Coronary artery (tissue), 2 donors: ENCODE measurements at regions not wholly inside any gene's neighbourhood (a gene's known extent, or its start where the extent isn't known, plus 50 kb on each side); places are given as distances from the start of the nearest gene placed in this dataset.

ENCODE experiments used
- DNase-seq: peaks from one replicate; pipeline ENCODE4 v3.0.0-alpha.2; 2017; ENCODE audit warnings: low spot score
- H3K27ac ChIP-seq, 2 donors: fragments of 200-600 bp; sonication (generic); one replicate each; pipeline ENCODE4 v1.5.1; 2016 to 2019
- H3K4me3 ChIP-seq: fragments of 200-600 bp; sonication (generic); 2 replicates; pipeline ENCODE4 v1.5.1; 2016; ENCODE audit warnings: mild to moderate bottlenecking, moderate library complexity
- TF ChIP-seq, protein P1 (sequence below): fragments of 200-600 bp; sonication (generic); IDR thresholded peaks from one replicate; pipeline ENCODE4 v1.5.1; 2019; ENCODE audit warnings: antibody characterized with exemption

DNA sequence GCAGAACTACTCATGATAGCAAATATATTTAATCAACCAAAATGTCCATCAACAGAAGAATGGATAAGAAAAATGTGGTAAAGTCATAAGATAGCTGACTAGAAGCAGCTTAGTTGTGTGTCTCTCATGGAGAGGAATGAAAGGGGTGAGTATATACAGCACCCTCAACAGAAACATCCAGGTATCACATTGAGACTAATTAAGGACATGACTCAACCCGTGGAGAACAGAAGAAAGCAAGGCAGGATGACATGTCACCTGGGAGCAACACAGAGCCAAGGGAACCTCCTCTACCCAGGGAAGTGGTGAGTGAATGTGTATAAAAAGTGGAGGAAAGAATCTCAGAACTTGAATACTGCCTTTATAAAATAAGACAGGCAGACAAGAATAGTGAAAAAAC lies 1695.0 kb upstream of the CELF4 start:
- no peak for DNase-seq
- no peak overlapping the region for H3K4me3 ChIP-seq
- TF ChIP-seq, protein P1, sequence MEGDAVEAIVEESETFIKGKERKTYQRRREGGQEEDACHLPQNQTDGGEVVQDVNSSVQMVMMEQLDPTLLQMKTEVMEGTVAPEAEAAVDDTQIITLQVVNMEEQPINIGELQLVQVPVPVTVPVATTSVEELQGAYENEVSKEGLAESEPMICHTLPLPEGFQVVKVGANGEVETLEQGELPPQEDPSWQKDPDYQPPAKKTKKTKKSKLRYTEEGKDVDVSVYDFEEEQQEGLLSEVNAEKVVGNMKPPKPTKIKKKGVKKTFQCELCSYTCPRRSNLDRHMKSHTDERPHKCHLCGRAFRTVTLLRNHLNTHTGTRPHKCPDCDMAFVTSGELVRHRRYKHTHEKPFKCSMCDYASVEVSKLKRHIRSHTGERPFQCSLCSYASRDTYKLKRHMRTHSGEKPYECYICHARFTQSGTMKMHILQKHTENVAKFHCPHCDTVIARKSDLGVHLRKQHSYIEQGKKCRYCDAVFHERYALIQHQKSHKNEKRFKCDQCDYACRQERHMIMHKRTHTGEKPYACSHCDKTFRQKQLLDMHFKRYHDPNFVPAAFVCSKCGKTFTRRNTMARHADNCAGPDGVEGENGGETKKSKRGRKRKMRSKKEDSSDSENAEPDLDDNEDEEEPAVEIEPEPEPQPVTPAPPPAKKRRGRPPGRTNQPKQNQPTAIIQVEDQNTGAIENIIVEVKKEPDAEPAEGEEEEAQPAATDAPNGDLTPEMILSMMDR, result no peak
- no peak overlapping the region for H3K27ac ChIP-seq

DNA sequence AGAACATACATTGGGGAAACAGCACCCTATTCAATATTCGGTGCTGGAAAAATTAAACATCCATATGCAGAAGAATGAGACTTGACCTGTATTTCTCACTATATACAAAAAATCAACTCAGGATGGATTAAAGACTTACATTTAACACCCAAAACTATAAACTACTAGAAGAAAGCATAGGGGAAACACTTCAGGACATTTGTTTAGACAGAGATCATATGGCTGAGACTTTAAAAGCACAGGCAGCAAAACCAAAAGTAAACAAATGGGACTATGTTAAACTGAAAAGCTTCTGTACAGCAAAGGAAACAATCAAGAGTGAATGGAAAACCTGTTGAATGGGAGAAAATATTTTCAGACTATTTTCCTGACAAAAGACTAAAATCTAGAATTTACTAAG lies 1694.1 kb upstream of the CELF4 start:
- Histone ChIP-seq H3K4me3 (no peak overlapping the region), H3K27ac (no peak overlapping the region)
- DNase-seq, result no peak
- TF ChIP-seq, protein P1, result no peak

DNA sequence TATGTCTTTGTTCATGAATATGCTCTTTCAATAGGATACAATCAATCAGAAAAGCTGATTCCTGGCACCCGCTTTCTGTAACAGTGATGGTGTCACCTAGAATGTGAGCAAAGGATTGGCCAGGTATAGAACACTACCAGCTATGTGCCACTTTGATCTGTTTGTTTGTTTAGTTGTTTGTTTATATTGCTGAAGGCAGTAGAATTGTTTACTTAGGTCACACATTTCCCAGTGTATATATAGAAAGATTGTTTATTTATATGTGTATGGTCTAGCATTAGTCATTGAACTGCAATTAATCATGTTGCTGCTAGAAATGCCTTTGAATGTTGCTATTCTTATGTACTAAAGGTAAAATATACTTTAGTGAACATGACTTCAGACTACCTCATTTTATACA lies 1678.6 kb upstream of the CELF4 start:
- TF ChIP-seq, protein P1, result no peak
- no peak for DNase-seq
- H3K27ac ChIP-seq, result no peak overlapping the region
- no peak overlapping the region for H3K4me3 ChIP-seq

DNA sequence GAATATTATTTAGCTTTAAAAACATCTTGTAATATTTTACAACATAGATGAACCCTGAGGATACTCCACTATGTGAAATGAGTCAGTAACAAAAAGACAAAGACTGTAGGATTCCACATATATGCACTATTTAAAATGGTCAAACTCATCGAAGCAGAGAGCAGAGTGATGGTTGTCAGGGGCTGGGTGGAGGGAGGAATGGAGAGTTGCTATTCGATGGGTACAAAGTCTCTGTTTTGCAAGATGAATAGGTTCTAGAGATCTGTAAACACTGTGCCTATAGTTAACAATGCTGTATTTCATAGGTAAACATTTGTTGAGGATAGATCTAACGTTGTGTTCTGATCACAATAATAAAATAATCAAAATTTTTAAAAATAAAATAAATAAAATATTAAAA lies 1675.9 kb upstream of the CELF4 start:
- TF ChIP-seq, protein P1, result no peak
- Histone ChIP-seq H3K27ac (no peak overlapping the region), H3K4me3 (no peak overlapping the region)
- no peak for DNase-seq

DNA sequence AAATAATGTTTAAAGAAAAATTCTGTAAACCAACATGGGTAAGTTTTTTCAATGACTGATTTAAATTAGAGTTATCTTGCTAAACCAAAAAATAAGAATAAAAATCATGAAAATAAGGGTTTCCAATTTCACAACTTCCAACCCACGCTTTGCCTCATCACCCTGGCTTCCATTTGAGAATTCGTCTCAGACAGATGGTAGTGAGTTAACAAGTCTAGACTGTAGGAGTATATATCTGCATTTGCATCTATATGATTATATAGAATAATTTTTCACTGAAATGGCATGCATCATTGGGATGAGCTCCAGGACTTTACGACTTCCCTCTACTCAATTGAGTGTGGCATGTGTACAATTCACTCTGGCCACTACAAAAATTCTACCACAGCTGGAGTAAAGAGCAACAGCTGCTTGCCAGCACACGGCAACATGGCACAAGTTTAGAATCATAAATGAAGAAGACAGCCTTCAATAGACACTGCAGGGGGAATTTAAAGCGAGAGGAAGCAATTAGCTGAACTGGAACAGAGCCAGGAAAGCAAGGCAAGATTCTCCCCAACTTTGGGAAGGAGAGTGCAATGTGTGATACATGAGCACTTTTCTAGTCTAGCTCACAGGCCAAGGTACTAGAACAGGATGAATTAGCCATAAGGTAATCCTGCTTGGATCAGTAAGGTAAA lies 1673.5 kb upstream of the CELF4 start:
- no peak overlapping the region for H3K27ac ChIP-seq
- H3K4me3 ChIP-seq, result no peak overlapping the region
- TF ChIP-seq, protein P1, result no peak
- DNase-seq, result no peak

DNA sequence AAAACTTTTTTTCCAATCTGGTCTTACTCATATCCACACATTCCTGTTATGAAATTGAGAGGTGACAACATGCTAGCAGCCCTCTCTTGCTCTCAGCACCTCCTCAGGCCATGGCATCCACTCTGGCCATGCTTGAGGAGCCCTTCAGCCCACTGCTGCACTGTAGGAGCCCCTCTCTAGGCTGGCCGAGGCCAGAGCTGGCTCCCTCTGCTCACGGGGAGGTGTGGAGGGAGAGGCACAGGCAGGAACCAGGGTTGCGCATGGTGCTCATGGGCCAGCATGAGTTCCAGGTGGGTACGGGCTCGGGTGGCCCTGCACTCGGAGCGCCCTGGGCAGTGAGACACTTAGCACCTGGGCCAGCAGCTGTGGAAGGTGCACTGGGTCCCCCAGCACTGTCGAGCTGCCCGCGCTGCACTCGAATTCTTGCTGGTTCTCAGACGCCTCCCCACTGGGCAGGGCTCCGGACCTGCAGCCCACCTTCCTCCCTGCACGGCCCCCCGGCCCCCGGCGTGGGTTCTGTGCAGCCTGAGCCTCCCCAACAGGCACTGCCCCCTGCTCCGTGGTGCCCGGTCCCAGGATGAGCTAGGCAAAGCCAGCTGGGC lies 1669.6 kb upstream of the CELF4 start:
- DNase-seq, result no peak
- TF ChIP-seq, protein P1, result no peak
- no peak overlapping the region for H3K27ac ChIP-seq
- H3K4me3 ChIP-seq, result no peak overlapping the region

DNA sequence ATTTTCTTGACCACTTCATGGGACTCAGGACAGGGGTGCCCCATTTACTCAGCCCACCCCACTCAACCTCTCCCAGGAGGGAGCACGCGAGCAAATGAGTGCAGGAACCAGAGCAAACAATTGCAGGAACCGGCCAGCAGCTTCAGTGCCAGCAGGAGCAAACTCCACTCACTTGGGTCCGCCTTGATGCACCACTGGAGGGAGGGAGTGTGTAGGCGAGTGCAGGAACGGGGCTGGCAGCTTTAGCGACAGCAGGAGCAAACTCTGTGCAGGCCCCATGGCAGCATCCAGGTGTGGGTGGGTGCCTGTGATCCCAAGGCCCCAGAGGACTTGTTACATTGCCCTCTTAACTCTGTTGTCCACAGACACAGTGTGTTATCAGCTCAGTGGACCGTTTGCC lies 1667.3 kb upstream of the CELF4 start:
- H3K27ac ChIP-seq, result no peak overlapping the region
- no peak for DNase-seq
- TF ChIP-seq, protein P1, result no peak
- no peak overlapping the region for H3K4me3 ChIP-seq
